Stomach (tissue), 4 donors: ENCODE measurements at regions not wholly inside any gene's neighbourhood (a gene's known extent, or its start where the extent isn't known, plus 50 kb on each side); places are given as distances from the start of the nearest gene placed in this dataset.

ENCODE experiments used
- EP300 ChIP-seq: sonication (generic); formaldehyde crosslinking; IDR thresholded peaks from one replicate; pipeline ENCODE4 v1.6.1; 2017; ENCODE audit warnings: antibody characterized with exemption
- POLR2A ChIP-seq, 4 donors: fragments of 450-650 bp; IDR thresholded peaks; one replicate each; pipeline ENCODE4 v1.6.1; 2016; ENCODE audit warnings: antibody characterized with exemption in 4 of 4, control low read depth in 2 of 4, mild to moderate bottlenecking in 1 of 4, moderate library complexity in 1 of 4
- POLR2AphosphoS5 ChIP-seq, 3 donors: sonication (generic); formaldehyde crosslinking; IDR thresholded peaks; one replicate each; pipeline ENCODE4 v1.6.1; 2016; ENCODE audit warnings: antibody characterized with exemption in 3 of 3
- TF ChIP-seq, protein P1 (sequence below), 7 experiments: fragments of 450-650 bp in 4 of 7; fragments of 200-600 bp in 3 of 7; sonication (generic) in 3 of 7; IDR thresholded peaks; one replicate each; pipeline ENCODE4 v1.5.1; 2016 to 2019; ENCODE audit warnings: antibody characterized with exemption in 7 of 7, control low read depth in 2 of 7, mild to moderate bottlenecking in 1 of 7

GRCh38 chr9:91158946-91159345, 202.8 kb downstream of the AUH start:
- TF ChIP-seq EP300 (no peak), POLR2A (IDR thresholded peaks at IDR 0.05) (no peak), POLR2AphosphoS5 (IDR thresholded peaks at IDR 0.05) (no peak)
- TF ChIP-seq, protein P1, sequence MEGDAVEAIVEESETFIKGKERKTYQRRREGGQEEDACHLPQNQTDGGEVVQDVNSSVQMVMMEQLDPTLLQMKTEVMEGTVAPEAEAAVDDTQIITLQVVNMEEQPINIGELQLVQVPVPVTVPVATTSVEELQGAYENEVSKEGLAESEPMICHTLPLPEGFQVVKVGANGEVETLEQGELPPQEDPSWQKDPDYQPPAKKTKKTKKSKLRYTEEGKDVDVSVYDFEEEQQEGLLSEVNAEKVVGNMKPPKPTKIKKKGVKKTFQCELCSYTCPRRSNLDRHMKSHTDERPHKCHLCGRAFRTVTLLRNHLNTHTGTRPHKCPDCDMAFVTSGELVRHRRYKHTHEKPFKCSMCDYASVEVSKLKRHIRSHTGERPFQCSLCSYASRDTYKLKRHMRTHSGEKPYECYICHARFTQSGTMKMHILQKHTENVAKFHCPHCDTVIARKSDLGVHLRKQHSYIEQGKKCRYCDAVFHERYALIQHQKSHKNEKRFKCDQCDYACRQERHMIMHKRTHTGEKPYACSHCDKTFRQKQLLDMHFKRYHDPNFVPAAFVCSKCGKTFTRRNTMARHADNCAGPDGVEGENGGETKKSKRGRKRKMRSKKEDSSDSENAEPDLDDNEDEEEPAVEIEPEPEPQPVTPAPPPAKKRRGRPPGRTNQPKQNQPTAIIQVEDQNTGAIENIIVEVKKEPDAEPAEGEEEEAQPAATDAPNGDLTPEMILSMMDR (IDR thresholded peaks at IDR 0.05): no peak
